Astrocyte (in vitro differentiated cells and primary cell): ENCODE measurements at regions not wholly inside any gene's neighbourhood (a gene's known extent, or its start where the extent isn't known, plus 50 kb on each side); places are given as distances from the start of the nearest gene placed in this dataset.

Experiments
- DNase-seq: peaks from one replicate; pipeline ENCODE4 v3.0.0-alpha.2; 2010; ENCODE audit warnings: low read depth
- FAIRE-seq: peaks from 2 replicates; lab custom pipeline; 2011; peaks lifted over from hg19 to GRCh38; lab: Jason Lieb, UNC
- H2AFZ ChIP-seq: 2 replicates; pipeline ENCODE4 v1.6.0; 2012; ENCODE audit warnings: low read depth, low read length, inconsistent platforms
- H3K27ac ChIP-seq: 2 replicates; pipeline ENCODE4 v1.5.1; 2011; ENCODE audit warnings: low read depth, low read length, inconsistent platforms
- H3K27me3 ChIP-seq: 2 replicates; pipeline ENCODE4 v1.6.0; 2011; ENCODE audit warnings: low read length, inconsistent platforms; ENCODE audit not compliant: insufficient read depth
- H3K36me3 ChIP-seq: 2 replicates; pipeline ENCODE4 v1.5.1; 2011; ENCODE audit warnings: low read length, inconsistent platforms; ENCODE audit not compliant: insufficient read depth
- H3K4me1 ChIP-seq: 2 replicates; pipeline ENCODE4 v1.5.1; 2011; ENCODE audit warnings: low read length, inconsistent platforms; ENCODE audit not compliant: insufficient read depth
- H3K4me2 ChIP-seq: 2 replicates; pipeline ENCODE4 v1.6.0; 2012; ENCODE audit warnings: low read length, inconsistent platforms
- H3K4me3 ChIP-seq: 2 replicates; pipeline ENCODE4 v1.5.1; 2011; ENCODE audit warnings: low read depth, mild to moderate bottlenecking, low read length, inconsistent platforms; ENCODE audit not compliant: insufficient read depth
- H3K79me2 ChIP-seq: 2 replicates; pipeline ENCODE4 v1.6.0; 2012; ENCODE audit warnings: mild to moderate bottlenecking, low read length, inconsistent platforms; ENCODE audit not compliant: insufficient read depth
- H3K9ac ChIP-seq: 2 replicates; pipeline ENCODE4 v1.6.0; 2012; ENCODE audit warnings: mild to moderate bottlenecking, low read length, inconsistent platforms
- H3K9me3 ChIP-seq: 2 replicates; pipeline ENCODE4 v1.5.1; 2012; ENCODE audit warnings: low read depth, mild to moderate bottlenecking, low read length, inconsistent platforms; ENCODE audit not compliant: insufficient read depth
- H4K20me1 ChIP-seq: 2 replicates; pipeline ENCODE4 v1.6.0; 2012; ENCODE audit warnings: low read length, inconsistent platforms; ENCODE audit not compliant: insufficient read depth
- H3K27ac Mint-ChIP-seq: one replicate; pipeline ENCODE4 v1.8.0; 2021; ENCODE audit warnings: mild to moderate bottlenecking, mixed read lengths; ENCODE audit not compliant: unreplicated experiment
- H3K27me3 Mint-ChIP-seq: one replicate; pipeline ENCODE4 v1.8.0; 2021; ENCODE audit warnings: low read depth, mixed read lengths; ENCODE audit not compliant: unreplicated experiment
- H3K36me3 Mint-ChIP-seq: one replicate; pipeline ENCODE4 v1.8.0; 2021; ENCODE audit warnings: low read depth, mixed read lengths; ENCODE audit not compliant: unreplicated experiment
- H3K4me1 Mint-ChIP-seq: one replicate; pipeline ENCODE4 v1.8.0; 2021; ENCODE audit warnings: low read depth, mixed read lengths; ENCODE audit not compliant: unreplicated experiment
- H3K4me3 Mint-ChIP-seq: one replicate; pipeline ENCODE4 v1.8.0; 2021; ENCODE audit warnings: mild to moderate bottlenecking, moderate library complexity, mixed read lengths; ENCODE audit not compliant: unreplicated experiment
- H3K9me3 Mint-ChIP-seq: one replicate; pipeline ENCODE4 v1.8.0; 2021; ENCODE audit warnings: mild to moderate bottlenecking, mixed read lengths; ENCODE audit not compliant: unreplicated experiment
- CTCF ChIP-seq: IDR thresholded peaks from 2 replicates; pipeline ENCODE4 v1.5.1; 2011; ENCODE audit warnings: low read depth, mild to moderate bottlenecking, inconsistent platforms, low read length, moderate library complexity; ENCODE audit not compliant: insufficient read depth
- EZH2 ChIP-seq: IDR thresholded peaks from 2 replicates; pipeline ENCODE4 v1.6.1; 2012; ENCODE audit warnings: mild to moderate bottlenecking, low read length, inconsistent platforms; ENCODE audit not compliant: insufficient read depth

GRCh38 chr3:1805331-1805730, 293.3 kb upstream of the CNTN4 start:
- H3K36me3 Mint-ChIP-seq, result no peaks in the 10 kb centered on the region
- Histone ChIP-seq H3K4me2 (no peak overlapping the region), H3K9ac (no peak overlapping the region), H3K4me1 (no peaks in the 10 kb centered on the region), H3K27me3 (no peaks in the 10 kb centered on the region), H3K79me2 (no peaks in the 10 kb centered on the region), H3K27ac (no peak overlapping the region), H3K9me3 (peaks cover 5% of the 10 kb centered on the region), H3K36me3 (no peaks in the 10 kb centered on the region), H3K4me3 (no peak overlapping the region), H2AFZ (no peak overlapping the region), H4K20me1 (no peaks in the 10 kb centered on the region)
- TF ChIP-seq CTCF, result no peak
- no peak for TF ChIP-seq EZH2
- no peaks in the 10 kb centered on the region for H3K27me3 Mint-ChIP-seq
- FAIRE-seq (no peak), DNase-seq (no peak)
- H3K4me3 Mint-ChIP-seq, result no peak overlapping the region
- peaks cover 7% of the 10 kb centered on the region for H3K9me3 Mint-ChIP-seq
- H3K27ac Mint-ChIP-seq, result no peak overlapping the region
- H3K4me1 Mint-ChIP-seq, result no peaks in the 10 kb centered on the region

GRCh38 chr3:1808590-1808989, 290.1 kb upstream of the CNTN4 start:
- Mint-ChIP-seq H3K27me3 (no peaks in the 10 kb centered on the region), H3K36me3 (no peaks in the 10 kb centered on the region), H3K27ac (no peak overlapping the region), H3K4me1 (no peaks in the 10 kb centered on the region), H3K4me3 (no peak overlapping the region), H3K9me3 (peaks cover 7% of the 10 kb centered on the region)
- Histone ChIP-seq H3K9me3 (peaks cover 5% of the 10 kb centered on the region), H3K4me2 (no peak overlapping the region), H3K9ac (no peak overlapping the region), H3K4me3 (no peak overlapping the region), H2AFZ (no peak overlapping the region), H3K27me3 (no peaks in the 10 kb centered on the region), H3K36me3 (no peaks in the 10 kb centered on the region), H3K4me1 (no peaks in the 10 kb centered on the region), H3K79me2 (no peaks in the 10 kb centered on the region), H4K20me1 (no peaks in the 10 kb centered on the region), H3K27ac (no peak overlapping the region)
- FAIRE-seq, result no peak
- no peak for DNase-seq
- TF ChIP-seq CTCF (no peak), EZH2 (no peak)

- no peak for DNase-seq
- H3K4me1 ChIP-seq, result no peaks in the 10 kb centered on the region
- no peak overlapping the region for H2AFZ ChIP-seq
- Mint-ChIP-seq H3K4me1 (no peaks in the 10 kb centered on the region), H3K9me3 (peaks cover 5% of the 10 kb centered on the region), H3K36me3 (no peaks in the 10 kb centered on the region), H3K4me3 (no peak overlapping the region), H3K27ac (no peak overlapping the region), H3K27me3 (no peaks in the 10 kb centered on the region)
- TF ChIP-seq CTCF (no peak), EZH2 (no peak)
- no peaks in the 10 kb centered on the region for H3K9me3 ChIP-seq
- no peaks in the 10 kb centered on the region for H3K36me3 ChIP-seq
- H3K27ac ChIP-seq, result no peak overlapping the region
- no peaks in the 10 kb centered on the region for H3K79me2 ChIP-seq
- no peak overlapping the region for H3K4me3 ChIP-seq
- H3K4me2 ChIP-seq, result no peak overlapping the region
- H3K9ac ChIP-seq, result no peak overlapping the region
- no peak for FAIRE-seq
- no peaks in the 10 kb centered on the region for H4K20me1 ChIP-seq
- no peaks in the 10 kb centered on the region for H3K27me3 ChIP-seq
Measured at GRCh38 chr3:1823867-1824266, 274.8 kb upstream of the CNTN4 start.
